Endothelial cell of hepatic sinusoid (primary cell): ENCODE measurements at regions not wholly inside any gene's neighbourhood (a gene's known extent, or its start where the extent isn't known, plus 50 kb on each side); places are given as distances from the start of the nearest gene placed in this dataset.

Experiments used
- in situ Hi-C: cut with HindIII; loops from 2 replicates; pipeline ENCODE4 v1.10.0; 2017; ENCODE audit warnings: low sequenced_read_pairs

DNA sequence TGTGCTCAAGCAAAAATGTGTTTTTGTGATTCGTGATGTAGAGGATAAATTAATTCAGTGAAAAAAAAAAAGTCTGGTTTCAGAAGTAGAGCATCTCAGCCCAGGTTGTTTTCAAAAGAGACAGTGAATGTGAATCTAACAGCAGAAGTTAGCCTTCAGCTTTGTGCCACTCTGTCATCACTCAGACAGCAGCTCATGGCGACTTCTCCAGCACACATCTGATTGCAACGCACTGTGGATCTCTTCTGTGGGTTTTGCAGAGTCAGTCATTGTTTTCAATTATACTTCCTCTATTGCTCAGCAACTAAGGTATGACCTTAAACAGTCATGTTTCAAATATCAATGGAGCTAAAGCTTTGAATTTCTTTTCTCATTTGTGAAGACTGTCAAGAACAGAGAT is 335.5 kb upstream of the POU3F2 start:
- in situ Hi-C loops = no loop called here

DNA sequence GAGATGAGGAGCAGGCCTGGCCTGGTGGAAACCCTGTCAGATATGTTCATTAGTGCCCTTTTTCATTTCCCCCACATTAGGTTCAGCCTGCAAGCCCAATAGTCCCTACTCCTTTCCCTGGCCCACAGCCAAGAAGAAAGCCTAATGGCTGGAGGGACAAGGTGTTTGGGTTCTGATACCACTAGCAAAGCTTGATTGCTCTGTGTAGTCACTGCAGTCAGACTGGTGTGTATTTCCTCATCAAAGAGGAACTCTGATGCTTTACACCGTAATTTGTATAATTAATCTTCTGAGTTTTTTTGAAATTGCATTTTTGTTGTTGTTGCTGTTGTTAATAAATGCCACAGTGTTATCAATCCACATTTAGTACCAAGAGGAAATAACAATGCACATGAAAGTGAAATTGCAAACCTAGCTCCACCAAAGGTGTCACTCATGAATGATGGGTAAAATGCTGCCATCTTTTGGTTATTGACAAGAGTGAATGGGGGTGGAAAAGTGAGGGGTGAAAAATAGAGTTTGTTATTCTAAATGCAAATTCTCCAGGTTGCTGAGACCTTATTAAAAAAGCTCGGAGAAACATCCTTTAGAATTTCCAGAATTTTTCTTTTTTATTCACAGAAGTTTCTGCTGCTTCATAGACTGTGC is 320.2 kb upstream of the POU3F2 start:
- in situ Hi-C loops = no loop called here

DNA sequence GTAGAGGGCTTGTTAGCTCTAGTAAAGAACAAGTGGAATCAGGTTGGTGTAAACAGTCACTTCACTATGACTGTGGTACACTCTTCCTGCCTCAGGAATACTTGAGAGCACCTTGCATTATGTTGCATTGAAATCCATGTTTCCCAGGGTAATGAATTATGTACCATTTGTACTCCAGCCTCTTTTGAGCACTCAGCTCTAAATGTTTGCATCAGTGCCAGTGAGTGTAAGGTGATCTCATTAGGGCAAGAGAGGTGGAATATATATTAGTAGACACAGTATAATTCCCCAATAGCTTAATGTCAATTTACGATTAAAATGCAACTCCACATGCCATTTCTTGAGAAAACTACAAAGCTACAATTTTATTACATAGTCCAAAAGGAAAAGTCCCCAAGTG is 319.6 kb upstream of the POU3F2 start:
- in situ Hi-C loops = no loop called here

DNA sequence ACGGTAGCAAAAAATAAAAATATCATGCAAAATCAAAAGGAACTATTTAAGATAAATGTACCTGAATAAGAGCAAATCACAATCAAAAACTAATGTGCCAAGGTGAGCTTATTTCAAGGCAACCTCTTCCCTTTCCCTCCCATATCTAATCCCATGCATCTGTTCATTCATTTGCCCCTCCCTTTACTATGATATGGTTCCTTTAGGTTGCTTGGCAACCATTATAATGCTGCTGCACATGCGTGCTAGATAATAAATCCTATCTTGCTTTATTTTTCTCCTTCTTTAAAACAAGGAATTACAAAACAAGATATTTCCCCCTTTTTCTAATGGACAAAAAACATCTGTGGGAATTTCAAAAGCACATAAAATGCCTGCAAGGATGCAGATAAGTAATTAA is 318.2 kb upstream of the POU3F2 start:
- in situ Hi-C loops = no loop called here

DNA sequence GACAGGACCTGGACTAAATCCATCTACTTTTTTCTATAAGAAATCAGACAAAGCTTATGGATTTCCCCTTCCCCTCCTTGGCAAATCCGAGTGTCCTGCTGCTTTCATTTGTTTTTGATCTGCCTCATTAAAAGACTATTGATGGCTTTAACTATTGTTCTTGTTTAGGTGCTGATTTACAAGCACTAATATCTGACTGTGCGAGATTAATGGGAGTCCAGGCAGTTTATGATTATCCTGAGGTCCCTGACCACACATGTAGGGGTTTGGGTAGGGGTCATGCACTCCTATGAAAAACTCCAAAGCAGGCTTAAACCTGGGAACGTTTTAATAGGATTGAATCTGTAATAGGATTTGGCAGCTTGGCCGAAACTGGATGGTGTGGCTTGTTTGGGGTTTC is 317.5 kb upstream of the POU3F2 start:
- in situ Hi-C loops = no loop called here

DNA sequence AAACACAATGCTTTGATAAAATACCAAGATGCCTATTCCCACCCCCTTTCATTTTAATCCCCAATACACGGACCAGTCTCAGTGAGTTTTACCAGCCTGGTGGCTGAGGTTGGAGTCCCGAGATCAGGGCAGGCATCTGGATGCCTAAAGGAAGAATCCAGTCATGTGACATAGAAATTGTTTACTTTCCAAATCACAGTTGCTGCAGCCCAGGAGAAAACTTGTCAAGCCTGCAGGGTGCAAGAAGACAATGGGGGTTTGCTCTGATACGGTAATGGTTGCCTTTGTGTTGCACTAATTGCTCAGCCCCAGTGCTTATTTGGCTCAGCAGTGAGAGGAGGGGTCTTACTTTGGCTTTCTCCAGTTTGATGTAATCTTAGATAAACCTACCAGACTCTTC is 308.5 kb upstream of the POU3F2 start:
- in situ Hi-C loops = no loop called here

DNA sequence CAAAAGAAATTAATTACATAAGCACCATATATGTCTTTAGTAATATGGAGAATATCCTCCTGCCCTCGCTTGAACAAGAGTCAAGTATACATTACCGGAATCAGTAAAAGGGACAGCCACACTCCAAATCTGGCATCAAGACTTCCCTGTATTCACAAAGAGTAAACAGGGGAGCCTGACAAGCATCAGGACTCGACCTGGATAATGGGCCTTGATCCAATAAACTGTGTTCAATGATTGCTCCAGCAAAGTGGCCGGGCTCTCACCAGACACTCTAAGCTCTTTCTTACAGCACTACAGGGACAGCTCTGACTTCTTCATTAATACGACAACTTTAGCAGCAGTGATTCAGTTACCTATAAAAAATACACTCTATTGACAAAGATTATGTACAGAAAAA is 307.9 kb upstream of the POU3F2 start:
- in situ Hi-C loops = no loop called here

DNA sequence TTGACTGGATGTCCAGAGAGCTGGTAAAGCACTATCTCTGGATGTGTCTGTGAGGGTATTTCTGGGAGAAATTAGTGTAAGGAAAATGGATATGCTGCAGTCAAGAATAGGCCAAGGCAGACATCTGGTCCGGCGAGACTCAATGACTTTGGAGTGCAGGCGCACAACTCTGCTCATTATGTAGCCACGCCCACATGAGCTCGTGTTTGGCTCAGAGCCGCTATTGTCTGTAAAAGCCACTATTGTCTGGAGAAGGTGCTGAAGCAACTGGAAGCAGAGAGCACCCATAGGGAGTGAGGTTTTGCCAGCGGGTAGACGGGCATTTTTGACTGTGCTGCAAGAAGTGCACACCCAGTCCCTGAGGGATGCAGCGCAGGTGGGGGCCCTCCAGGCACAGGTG is 305.0 kb upstream of the POU3F2 start:
- in situ Hi-C loops = no loop called here

DNA sequence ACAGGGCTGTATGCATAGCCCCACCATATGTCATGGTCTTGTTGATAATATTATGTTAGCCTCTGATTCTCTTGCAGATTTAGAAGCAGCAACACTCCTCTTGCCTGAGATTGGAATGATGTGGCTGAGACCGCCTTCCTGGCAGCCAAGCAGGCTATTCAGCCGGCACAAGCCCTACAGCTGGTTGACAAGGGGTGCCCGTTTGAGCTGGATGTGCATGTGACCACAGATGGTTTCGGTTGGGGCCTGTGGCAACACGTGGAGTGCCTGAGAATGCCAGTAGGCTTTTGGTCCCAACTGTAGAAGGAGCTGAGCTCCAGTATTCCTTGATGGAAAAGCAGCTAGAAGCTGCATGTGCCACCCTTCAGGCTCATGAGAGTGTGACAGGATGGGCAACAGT is 303.6 kb upstream of the POU3F2 start:
- in situ Hi-C loops = no loop called here

DNA sequence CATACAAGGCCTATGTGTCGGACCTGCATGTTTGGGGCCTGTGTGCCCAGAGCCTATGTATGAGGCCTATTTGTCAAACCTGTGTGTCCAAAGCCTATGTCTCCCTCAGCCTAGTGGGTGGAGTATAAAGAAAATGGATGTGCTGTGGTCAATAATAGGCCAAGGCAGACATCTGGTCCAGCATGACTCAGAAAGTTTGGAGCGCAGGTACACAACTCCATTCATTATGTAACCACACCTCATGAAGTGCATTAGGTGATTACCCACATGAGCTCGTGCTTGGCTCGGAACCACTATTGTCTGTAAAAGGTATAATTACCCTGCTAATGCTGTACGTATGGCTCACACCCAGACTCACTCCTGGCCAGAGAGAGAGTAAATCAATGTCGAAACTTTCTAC is 302.4 kb upstream of the POU3F2 start:
- in situ Hi-C loops = no loop called here

DNA sequence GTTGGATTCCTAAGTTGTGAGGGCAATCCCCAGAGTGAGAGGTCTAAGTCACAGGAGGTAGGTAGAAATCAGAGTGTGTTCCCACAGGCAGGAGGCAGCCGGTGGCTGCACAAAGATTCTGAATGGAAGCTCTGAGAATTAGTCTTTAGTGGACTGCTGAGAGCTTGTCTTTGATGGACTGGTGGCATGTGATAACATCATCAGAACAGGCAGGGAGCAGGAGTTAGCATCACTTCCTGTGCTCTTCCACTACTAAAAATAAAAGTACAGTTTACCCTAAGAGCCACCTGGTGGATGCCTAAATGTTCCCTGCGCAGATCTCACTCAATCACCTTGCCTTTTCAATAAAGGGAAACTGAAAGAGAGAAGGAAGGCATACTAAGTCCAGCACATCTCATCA is 294.6 kb upstream of the POU3F2 start:
- in situ Hi-C loops = no loop called here

DNA sequence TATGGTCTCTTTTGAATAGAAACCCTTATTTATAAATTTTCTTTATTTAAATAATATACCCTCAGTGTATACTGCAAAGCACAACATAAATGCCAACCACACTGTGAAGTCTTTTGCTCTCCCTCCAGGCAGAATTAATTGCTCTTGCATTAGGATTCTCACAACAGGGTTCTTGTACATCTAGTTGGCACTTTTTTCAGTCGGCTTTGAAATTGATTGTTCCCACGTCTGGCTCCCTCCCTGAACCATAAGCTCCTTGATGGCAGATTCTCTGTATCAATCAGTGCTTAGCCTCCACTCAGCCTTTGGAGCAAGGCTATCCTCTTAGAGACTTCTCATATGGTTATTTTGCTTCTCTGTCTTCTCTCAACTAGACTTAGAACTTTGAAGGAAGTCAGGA is 288.0 kb upstream of the POU3F2 start:
- in situ Hi-C loops = no loop called here

DNA sequence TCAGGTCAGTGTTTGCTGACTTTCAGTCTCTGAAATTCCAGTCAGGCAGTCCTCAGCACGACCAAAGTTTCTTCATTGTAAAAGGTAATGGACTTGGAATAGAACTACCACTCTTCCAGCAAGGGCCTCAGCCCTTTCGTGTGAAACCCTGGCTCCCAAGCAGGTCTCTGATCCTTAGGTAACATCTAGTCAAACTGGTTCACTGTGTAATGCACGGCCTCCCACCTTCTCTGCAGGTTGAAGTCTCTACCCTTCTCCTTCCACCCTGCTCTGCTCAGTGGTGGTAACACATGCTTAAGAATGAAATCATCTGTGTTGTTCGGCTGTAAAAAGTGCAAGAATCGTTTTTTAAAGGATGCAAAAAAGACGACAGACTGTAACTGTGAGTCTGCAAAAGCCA is 287.2 kb upstream of the POU3F2 start:
- in situ Hi-C loops = no loop called here

DNA sequence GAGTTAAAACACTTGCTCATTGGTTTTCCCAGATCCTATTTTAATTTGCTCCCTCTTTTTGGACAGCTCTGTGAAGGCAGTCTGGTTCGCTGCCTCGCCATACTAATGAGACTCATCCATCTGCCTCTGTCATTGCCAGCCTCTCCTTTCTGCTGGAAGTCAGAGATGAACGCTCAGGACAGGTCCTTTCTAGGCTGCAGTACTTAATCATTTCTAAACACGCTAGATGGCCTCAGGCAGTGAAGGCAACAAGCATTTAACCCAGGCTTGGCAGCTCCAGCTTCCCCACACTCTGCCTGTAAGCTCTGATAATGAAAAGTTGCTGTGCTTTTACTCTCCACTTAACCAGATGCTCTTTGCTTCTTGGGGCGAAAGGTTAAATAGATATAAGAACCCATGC is 286.7 kb upstream of the POU3F2 start:
- in situ Hi-C loops = no loop called here

DNA sequence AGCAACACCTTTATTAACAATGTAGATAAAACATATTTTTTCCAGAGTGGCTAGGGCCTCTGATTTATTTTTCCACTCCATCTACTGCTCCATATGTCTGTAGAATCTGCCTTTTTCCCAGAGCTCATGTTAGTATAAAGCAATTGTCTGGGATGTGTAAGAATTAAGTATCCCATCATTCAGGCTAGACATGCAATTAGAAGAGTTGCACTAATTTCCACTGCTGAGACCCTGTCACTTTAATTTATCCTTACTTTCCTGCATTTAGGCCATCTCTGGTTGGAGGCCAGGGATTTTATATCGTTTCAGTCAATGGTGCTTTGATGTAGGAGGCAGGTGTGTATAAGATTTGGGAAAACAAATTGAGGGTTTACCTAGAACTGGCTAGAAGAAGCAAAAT is 286.1 kb upstream of the POU3F2 start:
- in situ Hi-C loops = no loop called here

DNA sequence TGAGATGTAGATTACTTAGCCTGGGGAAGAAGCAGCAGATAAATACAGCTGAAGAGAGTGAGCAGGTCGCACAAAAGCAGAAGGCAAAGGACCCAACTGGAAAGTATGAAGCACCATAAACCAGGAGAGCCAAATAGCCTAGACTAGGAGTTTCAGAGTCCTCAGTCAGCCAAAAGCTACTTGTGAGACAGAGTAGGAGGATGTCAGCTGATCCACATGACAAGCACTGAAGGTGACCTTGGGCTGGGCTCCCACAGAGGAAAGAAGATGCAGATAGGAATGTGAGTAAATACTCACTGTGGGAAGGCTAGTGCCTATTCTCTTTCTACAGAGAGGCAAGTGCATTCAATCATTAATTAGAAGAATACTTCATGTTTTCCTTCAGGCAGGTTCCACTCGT is 274.0 kb upstream of the POU3F2 start:
- in situ Hi-C loops = no loop called here

DNA sequence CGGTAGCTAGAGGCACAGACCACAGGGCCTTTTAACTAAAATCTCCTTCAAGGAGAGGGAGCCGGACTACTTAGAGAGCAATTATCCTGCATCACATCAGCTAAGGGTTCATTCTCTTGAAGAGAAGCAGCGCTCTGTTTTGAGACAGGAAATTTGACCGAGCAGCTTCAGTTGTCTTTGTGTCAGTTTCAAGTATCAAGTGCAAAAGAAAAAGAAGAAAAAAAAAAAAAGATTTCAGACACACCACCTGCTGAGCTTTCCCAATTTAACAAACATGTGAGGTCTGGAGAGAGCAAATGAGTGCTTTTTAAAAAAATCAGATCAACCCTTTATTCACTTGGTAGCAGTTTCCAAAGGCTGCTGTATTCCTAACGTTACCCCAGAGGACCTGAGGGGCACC is 273.5 kb upstream of the POU3F2 start:
- in situ Hi-C loops = no loop called here

DNA sequence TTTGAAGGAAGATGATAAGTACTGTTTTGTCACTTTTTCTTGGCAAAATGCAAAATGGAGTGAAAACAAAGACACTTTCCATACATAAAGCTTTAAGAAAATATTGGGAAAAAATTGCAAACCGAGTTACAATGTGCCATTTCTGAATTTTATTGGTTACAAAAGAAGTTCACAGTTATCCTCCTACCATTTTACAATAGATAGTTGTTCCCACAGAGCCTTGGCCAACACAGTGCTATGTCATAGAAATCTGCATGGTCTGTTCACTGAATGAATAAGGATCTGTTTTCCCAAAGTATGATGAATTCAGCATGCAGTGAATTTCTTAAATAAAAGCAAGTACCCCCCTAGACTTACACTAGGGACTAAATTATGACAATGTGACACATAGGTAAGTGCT is 268.2 kb upstream of the POU3F2 start:
- in situ Hi-C loops = no loop called here

DNA sequence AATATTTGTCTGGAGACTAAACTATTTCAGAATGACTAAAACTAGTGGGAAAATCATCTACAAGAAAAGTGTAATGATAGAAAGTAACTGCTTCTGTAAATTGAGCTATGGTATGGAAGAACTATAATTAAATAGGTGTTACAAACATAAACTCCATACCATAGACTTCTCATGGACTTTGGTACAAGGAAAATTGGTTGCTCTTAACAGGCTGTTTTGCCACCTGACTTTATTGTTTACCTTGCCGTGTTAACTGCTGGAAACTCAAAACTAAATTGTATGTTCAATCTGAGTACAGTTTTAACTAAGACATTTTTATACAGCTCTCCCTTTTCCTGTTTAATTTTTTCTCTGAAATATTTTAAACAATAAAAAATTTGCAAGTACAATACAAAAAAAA is 261.8 kb upstream of the POU3F2 start:
- in situ Hi-C loops = no loop called here

DNA sequence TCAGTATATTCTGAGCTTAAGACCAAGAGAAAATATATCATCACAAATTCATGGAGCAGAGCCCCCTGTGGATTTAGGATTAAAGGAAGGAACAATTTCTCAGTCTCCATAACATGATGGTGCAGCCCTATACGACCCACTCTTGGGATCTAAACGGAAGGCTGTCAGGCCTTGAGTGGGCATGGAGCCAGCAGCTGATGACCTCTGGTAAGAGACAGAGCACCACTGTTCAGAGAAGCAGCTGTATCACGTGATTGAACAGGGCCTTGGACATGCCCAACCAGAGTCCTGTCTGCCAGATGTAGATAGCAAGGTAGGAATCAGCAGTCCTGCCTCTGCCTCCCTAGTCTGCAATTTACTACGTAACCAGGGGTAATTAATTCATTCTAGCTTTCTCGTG is 259.4 kb upstream of the POU3F2 start:
- in situ Hi-C loops = no loop called here

DNA sequence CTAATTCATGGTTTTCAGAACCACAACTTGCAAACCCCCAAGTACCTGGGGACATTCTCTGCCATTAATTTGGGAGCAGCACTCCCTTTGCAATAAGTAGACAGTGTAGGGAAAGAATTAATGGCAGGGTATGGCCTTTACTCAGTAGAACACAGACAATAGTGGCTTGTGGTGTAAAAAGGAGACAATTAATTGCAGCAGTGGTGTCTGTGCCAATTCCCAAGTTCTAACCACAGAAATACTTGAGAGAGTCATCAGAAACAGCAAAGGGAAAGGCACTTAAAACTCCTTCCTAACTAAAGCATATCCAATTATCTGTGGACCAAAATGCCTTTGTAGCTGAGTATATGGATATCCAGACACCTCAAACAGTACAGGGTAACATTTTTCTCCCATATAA is 257.6 kb upstream of the POU3F2 start:
- in situ Hi-C loops = no loop called here

DNA sequence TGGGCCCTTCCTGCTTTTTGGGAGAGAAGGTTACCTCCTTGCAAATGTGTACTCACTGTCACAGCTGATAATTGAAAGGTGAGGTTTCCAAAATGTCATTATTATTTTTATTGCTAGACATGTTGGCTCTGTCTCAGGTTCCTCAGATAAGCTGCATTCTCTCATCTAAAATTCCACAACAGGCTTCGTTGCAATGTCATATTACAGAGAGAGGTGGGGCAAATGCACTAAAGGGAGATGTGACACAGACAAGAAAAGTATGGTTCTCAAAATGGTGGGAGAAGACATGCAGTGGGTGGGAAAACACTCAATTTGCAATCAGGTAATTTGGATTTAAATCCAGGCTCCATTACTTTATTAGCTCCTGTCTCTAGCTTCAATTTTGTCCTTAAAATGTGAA is 256.4 kb upstream of the POU3F2 start:
- in situ Hi-C loops = no loop called here

DNA sequence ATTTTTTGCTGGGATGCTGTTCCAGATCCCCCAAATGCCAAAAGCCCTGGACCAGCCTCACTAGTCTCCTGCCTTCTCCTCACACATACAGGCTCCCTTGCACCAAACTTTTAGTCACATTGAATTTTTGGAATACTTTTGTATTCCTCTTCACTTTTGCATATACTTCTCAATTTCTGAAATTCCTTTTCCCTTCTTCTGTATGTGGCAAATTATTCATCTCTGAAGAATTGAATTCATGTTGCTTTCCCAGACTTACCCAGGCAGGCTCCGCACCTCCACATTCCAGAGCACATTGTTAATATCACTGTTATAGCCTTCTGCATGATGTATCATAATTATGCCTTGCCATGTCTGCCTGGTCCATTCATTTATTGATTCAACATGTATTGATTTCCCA is 255.3 kb upstream of the POU3F2 start:
- in situ Hi-C loops = no loop called here

DNA sequence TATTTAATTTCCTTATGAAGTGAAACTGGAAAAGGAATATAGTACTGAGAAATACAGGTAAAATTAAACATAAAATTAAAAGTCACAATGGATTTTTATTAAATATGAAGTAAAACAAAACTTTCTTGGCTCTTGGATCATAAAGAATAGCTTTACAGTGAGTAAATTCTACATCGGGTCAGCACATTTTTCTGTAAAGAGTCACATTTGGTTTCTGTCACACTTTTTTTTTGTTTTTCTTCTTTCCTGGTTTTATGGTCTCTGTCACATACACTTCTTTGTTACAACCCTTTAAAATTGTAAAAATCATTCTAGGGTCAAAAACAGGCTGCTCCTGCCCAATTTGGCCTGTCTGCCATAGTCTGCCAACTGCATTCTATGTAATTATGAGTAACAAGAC is 254.4 kb upstream of the POU3F2 start:
- in situ Hi-C loops = no loop called here
